T-helper 1 cell treated with Interleukin-12 subunit alpha and Interleukin-12 subunit beta and Interleukin-4 antibody, amounts not matched to agents 30 ng/mL and 1 ng/mL, for 36 hours (primary cell): ENCODE measurements at regions not wholly inside any gene's neighbourhood (a gene's known extent, or its start where the extent isn't known, plus 50 kb on each side); places are given as distances from the start of the nearest gene placed in this dataset.

Experiments
- intact Hi-C: fragments of 100-400 bp; cut with micrococcal nuclease; formaldehyde crosslinking; loops from one replicate; pipeline ENCODE4 v1.15.1; 2024

DNA sequence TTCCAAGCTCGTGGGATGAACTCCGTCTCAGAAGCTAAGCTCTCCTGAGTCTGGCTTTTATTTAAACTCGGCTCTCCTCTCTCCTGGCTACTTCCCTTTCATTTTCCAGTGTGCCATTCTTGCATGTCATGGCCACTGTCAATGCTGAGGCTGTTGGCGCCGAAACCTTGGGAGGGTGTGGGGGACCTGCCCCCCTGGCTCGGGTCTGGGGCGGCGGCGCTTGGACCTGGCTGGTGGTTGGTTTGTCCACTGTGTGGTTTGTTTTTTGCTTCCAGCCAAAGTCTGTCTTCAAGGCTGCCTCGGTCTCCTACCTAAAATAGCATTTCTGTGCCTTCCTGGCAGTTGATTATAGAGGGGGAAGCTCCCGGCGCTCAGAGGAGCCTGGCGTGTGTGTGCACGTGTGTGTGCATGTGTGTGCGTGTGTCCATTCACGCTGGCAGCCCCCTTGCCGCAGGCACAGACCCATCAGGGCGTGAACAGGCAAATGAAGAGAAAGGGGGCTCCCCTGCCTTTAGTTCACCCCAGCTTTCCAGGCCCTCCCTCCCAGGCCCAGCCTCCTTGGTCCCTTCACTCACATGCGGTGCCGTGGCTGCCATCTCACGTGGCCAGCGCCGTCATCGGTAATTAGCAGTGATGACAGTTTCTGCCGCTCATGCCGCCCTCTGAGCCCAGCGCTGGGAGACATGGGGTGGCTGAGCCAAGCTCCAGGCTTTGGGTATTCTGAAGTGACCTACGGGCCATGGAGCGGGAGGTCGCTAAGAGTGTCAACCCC, 179.9 kb downstream of the SEC14L1 start:
- intact Hi-C loops: no loop called here

DNA sequence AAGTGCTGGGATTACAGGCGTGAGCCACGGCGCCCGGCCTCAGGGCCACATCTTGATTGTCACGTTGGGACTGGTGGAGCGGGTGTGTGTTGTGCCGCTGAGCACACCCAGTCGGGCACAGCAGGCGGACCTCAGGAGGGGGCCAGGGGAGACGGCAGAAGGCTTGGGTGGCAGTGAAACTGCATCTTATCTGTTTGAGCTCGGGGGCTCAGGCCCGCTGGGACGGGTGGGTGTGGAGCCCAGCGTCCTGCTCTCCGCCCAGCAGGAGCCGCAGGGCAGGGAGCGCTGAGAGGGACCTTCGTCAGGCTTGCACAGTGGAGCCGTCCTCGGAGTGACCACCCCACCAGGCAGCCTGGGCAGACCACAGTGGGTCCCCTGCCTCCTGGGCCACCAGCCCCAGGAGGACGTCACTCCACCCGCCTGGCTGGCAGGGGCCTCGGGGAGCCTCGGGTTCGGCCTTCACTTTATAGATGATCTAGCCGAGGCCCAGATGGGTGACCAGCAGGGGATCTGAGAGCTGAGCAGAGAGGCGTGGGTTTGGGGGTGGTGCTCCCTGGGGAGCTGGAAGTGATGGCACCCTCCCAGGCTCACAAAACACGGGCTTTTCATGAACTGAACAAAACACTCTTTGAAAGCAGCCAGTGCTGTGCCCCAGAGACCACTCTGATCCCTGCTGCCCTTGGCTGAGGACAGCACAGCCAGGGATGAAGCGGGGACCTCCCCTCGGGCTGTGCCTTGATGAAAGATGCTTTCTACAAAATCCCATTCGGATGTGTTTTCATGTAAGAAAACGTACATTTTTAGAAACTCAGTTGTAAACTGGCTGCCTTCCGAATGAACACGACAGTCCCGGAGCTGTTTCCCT, 181.1 kb downstream of the SEC14L1 start:
- intact Hi-C loops: no loop called here

DNA sequence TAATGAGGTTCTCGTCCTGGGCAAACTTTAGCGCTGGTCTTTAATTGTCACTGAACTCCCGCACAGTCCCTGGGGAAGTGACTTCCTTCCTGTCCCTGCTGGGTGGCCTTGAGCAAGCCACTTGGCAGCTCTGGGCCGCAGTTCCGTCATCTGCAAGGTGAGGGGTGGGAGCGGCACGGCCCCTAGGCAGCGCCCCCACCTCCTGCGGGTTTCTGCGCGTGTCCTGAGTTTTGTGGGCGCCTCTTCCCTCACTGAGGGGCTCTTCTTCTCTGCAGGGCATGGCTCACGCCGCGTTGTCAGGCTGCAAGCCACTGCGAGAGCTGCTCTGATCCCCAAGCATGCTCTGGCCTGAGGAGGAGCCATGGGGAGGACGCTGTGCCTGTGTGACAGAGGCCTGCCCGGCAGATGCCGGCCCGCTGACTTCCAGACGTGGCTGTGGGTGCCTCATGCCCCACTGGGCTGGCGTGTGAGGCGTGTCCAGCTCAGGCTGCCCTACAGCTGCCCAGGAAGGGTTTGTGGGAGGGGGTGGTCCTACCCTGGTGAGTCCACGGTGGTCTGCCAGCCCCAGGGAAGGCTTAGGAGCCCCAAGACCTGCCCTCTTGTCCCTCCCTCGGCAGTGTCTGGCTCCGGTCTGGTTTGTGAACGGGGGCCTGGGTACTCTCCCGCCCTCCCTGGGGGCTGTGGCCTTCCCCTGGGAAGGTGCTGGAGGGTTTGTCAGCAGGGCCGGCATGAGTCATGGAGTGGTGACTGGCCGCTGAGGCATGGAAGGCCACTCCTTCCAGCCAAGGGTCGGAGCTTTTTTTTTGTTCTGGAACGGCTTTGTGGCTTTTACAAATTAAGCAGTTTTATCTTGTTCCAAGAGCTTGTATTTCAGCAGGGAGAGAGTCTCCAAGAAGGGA, 182.0 kb downstream of the SEC14L1 start:
- intact Hi-C loops: no loop called here

DNA sequence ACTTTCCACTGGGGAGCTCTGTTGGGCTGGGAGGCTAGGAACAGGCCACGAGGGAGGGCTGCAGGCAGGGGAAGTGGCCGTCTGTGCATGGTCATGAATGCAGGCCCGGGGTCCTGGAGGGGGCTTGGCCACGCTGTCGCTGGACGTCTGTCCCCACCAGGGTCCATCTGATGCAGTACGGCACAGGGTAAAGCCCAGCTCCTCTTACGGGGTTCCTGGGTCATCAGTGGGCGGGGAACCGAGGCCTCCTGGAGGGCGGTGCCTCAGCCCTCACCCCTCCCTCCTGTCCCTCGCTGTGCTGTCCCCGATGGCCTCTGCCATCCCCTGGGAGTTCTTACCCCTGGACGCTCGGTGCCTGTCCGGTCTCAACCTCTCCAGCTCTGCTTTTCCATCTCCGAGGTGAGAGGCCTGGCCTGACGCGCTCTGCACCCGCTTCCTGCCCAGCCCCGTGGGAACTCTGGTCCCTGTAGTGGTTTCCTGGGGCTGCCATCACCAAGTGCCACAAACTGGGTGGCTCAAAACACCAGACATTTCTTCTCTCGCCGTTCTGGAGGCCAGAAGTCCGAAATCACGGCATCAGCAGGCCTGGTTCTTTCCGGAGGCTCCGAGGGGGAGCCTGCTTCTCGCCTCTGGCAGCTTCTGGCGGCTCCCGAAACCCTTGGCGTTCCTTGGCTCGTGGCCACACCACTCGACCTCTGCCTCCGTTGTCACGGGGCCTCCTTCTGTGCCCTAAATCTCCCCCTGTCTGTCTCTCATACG, 182.8 kb downstream of the SEC14L1 start:
- intact Hi-C loops: no loop called here

DNA sequence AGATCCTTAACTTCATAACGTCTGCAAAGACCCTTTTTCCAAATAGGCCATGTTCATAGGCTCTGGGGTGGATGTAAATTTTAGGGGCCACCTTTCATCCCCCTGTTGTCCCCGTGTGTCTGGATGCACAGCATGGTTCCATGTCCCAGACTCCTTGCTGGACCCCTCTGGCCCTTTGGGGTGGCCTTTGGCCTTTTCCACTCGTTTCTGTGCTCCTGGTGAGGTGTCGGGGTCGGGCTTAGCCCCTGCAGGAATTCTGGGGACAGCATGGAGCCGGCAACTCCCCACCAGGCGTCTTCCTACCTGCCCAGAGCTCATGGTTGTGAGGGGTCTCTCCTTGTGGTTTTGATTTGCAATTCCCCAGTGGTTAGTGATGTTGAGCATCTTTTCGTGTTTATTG, 183.5 kb downstream of the SEC14L1 start:
- intact Hi-C loops: no loop called here

DNA sequence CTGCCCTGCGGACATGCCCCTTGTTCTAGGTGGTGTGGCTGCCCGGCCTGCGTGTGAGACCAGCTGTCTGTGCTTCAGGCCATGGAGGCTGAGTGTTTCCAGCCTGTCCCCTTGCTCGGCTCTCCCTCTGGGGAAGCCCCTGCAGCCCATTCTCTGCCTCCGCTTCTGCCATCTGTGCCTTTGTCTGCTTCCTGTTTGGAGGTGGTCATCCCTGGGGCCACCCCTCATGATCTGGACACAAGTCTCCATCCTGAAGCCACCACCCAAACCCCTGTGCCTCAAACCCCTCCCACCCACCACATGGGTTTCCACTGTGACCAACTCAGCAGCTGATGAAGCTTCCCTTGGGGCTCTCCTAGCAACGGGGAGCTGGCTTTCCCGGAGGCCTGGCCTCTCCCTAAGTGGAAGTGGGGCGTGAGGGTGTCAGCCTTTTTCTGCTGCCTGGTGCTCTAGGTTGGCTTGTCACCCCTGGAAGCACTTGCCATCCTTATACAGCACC, 184.9 kb downstream of the SEC14L1 start:
- intact Hi-C loops: no loop called here

DNA sequence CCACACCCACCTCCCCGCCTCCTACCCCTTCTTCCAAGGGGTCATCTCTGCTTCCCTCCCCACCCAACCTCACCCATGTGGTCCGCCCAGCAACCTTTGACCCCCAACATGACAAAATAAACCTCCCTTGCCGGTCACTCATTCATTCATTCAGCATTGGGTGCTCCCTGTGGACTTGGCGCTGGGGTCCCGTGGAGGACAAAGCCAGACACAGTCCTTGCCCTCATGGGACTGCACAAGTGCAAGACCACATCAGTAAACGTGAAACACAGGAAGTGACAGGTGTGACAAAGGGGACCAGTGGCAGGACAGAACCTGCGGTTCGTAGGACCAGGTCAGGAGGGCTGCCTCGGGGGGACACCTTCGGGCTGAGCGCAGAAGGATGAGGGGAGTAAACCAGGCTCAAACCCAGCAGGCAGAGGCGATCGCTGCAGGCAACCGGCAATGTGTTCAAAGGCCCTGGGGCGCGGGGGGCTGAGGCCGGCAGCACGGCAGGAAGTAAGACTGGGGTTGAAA, 185.4 kb downstream of the SEC14L1 start:
- intact Hi-C loops: no loop called here

DNA sequence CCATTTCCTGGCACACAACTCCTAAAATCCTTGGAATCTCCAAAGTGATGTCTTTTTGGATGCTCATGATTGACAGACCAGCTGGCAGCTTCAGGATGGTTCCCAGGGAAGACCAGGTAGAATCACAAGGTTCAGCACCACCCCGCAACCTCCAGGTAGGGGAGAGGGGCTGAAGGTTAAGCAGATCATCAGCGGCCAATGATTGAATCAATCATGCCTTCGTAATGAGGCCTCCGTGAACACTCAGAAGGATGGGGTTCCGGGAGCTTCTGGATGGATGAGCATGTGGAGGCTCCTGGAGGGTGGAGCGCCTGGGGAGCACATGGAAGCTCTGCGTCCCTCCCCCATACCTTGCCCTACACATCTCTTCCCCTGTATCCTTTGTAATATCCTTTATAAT, 185.9 kb downstream of the SEC14L1 start:
- intact Hi-C loops: no loop called here

DNA sequence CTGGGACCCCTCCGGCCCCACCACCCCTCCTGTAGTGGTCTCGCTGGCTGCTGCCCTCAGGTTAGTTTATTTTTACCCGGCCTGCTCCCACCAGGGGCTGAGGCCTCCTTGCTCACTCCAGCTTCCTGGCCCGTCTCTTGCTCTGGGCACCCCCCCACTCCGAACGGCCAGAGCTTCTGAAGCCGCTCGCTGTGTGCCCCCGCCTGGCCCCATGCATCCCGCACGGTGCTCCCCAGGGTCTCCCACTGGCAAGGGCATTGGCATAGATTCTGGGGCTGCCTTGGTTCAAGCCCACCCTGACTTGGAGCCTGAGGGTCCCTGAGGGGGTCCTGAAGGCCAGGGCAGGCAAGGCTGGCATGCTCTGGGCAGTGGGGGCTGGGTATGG, 186.4 kb downstream of the SEC14L1 start:
- intact Hi-C loops: no loop called here

DNA sequence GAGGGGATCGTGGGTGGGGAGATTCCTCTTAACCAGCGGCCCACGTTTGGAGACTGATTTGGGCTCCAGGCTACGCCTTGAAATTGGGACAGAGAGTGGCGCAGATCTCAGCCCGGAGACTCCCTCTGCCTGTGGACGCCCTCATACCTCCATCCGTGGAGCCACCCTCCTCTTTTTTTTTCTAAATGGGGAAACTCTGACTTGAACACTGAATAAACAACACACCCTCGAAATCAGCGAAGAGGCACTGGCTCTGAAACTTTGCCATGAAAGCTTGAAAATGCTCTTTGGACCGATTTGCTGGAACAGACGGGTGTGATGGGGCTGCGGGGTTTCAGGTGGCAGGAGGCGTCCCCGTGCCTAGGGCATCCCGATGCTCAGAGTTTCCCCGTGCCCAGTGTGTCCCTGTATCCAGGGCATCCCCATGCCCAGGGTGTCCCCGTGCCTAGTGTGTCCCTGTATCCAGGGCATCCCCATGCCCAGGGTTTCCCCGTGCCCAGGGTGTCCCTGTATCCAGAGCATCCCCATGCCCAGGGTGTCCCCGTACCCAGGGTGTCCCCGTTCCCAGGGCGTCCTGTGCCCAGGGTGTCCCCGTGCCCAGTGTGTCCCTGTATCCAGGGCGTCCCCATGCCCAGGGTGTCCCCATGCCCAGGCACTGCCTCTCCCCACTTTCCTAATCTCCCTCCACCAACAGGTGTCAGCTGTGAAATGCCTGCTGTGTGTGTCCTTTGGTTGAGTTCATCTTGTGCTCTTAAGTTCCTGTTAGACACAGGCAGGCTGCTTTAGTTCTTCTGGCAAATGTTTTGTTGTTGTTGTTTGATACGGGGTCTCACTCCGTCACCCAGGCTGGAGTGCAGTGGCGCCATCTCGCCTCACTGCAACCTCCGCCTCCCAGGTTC, 187.0 kb downstream of the SEC14L1 start:
- intact Hi-C loops: no loop called here

DNA sequence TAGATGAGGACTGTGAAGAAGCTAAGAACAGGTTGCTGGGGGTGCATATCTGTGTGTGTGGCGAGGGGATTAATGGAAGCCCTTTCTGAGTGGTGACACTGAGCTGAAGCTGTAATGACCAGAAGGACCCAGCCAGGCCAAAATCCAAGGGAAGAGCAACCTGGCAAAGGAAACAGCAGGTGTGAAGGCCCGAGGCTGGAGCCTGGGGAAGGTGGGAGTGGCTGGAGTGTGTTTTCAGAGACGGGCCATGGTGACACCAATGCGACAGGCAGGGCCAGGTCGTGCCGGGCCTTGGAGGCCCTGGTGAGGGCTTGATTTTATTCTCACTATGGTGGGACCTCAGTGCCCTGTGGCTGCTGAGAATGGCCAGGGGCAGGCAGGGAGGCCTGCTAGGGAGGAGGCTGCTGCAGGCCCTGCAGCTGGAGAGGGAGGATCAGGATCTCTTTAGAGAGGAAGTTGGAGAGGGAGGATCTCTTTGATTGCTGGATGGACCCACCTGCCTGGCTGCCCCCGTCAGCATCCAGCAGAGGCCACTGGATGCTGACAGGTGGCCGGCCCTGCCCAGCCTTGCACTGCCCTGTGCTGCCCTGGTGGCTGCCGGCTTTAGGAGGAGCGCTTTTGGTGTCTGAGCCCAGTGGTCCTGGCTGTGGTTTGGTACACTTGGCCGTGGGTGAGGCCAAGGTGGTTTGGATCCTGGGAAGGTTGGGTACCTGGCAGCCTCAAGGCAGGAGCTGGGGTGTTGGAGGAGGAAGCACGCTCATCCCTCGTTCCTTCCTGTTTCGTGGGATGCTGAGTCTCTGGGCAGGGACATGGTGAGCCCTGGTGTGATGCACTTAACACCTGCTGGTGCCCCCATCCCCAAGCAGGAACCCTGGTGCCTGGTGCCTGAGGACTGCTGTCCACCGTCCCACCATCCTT, 188.3 kb downstream of the SEC14L1 start:
- intact Hi-C loops: no loop called here

DNA sequence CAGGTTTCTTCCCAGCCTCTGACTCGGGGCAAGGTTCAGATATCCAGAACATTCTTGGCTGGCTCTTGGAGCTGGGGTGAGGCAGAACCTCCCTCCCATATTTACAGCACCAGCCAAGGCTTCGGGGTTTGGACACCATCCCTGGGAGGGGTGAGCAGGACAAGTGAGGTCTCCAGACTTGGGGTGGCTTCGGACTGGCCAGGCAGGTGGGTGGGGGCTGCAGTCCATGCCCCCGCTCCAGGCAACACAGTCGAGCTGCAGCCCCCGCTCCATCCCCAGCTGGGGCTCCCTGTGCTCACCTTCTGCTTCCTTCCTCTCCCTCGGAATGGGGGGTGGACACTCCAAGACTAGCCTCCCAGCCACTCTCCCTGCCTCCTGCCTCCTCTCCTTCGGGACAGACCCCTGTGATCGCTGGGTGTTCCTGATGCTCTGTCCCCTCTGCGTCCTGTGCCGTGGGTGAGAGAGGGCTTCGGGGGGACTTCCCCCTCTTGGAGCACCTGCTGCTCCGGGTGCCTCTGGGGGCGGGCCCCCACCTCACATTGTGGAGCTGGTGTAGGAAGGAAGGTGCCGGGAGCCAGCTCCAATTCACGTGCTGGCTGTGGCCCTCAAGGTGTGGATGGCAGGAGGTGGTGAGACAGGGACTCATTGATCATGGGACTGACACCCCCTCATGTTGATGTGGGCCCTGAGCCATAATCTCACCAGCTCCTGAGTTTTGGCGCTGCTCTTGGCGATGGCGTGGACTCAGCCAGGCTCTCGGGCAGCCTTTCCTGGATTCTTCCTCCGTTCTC, 189.2 kb downstream of the SEC14L1 start:
- intact Hi-C loops: loop anchor here (2.0 to 5.0 kb wide), 4 partner anchors 337 to 685 kb away; partner anchors contain the start of gene TNRC6C

DNA sequence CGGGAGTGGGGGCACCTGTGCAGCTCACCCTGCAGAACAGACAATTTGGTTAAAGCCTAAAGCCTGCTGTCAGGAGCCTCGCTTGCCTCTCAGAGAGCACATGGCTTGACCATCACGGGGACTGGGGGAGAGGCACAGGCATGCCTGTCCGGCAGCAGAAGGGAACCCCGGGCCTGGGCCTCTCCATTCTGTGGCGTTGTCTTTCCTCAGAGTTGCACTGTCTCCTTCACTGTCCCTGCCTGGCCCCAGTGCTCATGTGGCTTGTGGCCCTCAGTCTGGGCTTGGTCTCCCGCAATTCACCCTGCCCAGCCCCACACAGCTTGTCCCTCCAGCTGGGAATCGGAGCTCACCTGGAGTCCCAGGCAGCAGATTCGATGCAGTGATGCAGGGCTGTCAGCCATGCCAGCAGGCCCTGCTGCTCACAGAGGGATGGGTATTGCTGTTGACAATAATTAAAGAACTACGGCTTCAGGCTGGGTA, 189.9 kb downstream of the SEC14L1 start:
- intact Hi-C loops: loop anchor here (1.0 to 5.0 kb wide), 9 partner anchors 44 to 684 kb away; partner anchors contain the start of gene TNRC6C

DNA sequence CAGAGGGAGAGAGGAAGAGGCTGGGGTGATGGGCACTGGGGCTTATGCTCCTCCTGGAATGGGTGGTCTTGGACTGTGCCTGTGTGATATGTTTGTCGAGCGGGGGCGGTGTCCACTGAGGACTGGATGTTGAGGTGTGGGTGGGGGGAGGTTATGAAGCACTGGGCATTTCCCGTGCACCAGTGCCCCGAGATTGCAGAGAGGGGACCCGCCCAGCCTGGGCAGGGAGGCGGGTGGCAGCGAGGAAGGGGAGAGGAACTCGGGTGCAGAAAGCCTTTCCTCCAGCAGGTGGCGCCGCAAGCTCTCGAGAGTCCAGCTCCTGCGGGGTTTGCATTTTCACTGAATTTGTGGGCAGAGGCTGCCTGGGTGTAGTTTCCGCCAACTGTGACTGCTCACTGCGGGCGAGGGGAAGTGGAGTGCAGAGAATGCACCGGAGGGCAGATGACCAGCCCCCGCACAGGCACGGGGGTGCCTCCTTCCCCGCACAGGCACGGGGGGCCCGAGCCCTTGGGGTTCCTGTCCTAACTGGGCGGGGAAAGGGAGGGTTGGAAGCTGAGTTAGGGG, 190.6 kb downstream of the SEC14L1 start:
- intact Hi-C loops: loop anchor here (1.0 to 5.0 kb wide), 9 partner anchors 43 to 683 kb away; partner anchors contain the start of gene TNRC6C

DNA sequence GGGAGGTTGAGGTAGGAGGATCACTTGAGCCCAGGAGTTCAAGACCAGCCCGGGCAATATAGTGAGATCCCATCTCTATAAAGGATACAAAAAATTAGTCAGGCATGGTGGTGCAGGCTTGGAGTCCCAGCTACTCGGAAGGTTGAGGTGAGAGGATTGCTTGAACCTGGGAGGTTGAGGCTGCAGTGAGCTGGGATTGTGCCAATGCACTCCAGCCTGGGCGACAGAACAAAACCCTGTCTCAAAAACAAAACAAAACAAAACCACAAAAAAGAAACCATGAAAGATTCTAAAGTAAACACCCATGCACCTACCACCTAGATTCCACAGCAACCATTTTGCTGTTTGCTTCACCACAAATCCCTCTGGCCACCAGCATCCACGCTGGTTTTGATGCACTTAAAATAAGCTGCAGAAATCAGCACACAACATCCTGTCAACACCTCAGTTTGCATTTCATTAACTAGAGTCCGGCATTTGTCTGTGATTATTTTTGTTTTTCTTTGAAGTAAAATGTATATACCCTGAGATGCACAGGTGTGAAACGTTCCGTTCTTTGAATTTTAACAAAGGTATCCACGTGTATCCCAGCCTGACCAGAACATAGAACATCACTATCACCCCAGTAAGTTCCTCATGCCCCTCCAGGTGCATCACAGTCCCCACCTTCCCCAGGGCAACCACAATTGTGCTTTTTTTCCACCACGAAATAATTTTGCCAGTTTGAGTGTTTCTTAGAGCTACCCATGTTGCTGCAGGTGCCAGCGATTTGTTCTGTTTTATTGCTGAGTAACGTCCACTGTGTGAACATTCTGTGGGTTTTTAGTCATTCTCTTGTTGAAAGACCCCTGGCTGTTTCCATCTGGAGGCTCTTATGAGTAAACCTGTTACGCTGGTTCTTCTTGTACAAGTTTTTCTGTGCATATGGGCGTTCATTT, 191.5 kb downstream of the SEC14L1 start:
- intact Hi-C loops: loop anchor here (1.0 to 5.0 kb wide), 5 partner anchors 108 to 625 kb away; partner anchors contain the start of gene TNRC6C
